Ishikawa (cell line): ENCODE measurements at regions not wholly inside any gene's neighbourhood (a gene's known extent, or its start where the extent isn't known, plus 50 kb on each side); places are given as distances from the start of the nearest gene placed in this dataset.

Source experiments
- CEBPB ChIP-seq: IDR thresholded peaks from 2 replicates; pipeline ENCODE4 v1.6.1; 2012
- CREB1 ChIP-seq: IDR thresholded peaks from 2 replicates; pipeline ENCODE4 v1.6.1; 2012; ENCODE audit warnings: low read depth
- EGR1 ChIP-seq: IDR thresholded peaks from 2 replicates; pipeline ENCODE4 v1.6.1; 2012
- EP300 ChIP-seq: IDR thresholded peaks from 2 replicates; pipeline ENCODE4 v1.6.1; 2012; ENCODE audit warnings: borderline replicate concordance
- FOXM1 ChIP-seq: IDR thresholded peaks from 2 replicates; pipeline ENCODE4 v1.6.1; 2012; ENCODE audit warnings: low read depth, borderline replicate concordance
- MAX ChIP-seq: IDR thresholded peaks from 2 replicates; pipeline ENCODE4 v1.6.1; 2012
- NFIC ChIP-seq: IDR thresholded peaks from 2 replicates; pipeline ENCODE4 v1.6.1; 2012
- RAD21 ChIP-seq: IDR thresholded peaks from 2 replicates; pipeline ENCODE4 v1.6.1; 2012; ENCODE audit warnings: low read depth
- REST ChIP-seq: IDR thresholded peaks from 2 replicates; pipeline ENCODE4 v1.6.1; 2012; ENCODE audit warnings: low read depth, mild to moderate bottlenecking
- TAF1 ChIP-seq: IDR thresholded peaks from 2 replicates; pipeline ENCODE4 v1.6.1; 2012; ENCODE audit warnings: low read depth, mild to moderate bottlenecking
- TCF12 ChIP-seq: IDR thresholded peaks from 2 replicates; pipeline ENCODE4 v1.6.1; 2012; ENCODE audit warnings: low read depth
- TEAD4 ChIP-seq: IDR thresholded peaks from 2 replicates; pipeline ENCODE4 v1.6.1; 2012
- YY1 ChIP-seq: IDR thresholded peaks from 2 replicates; pipeline ENCODE4 v1.6.1; 2012; ENCODE audit warnings: low read depth
- ZBTB7A ChIP-seq: IDR thresholded peaks from 2 replicates; pipeline ENCODE4 v1.6.1; 2012; ENCODE audit warnings: low read depth
- TF ChIP-seq, protein P1 (sequence below): IDR thresholded peaks from 2 replicates; pipeline ENCODE4 v1.6.1; 2012

GRCh38 chr2:57448816-57449215 is 597.8 kb upstream of the VRK2 start:
- TF ChIP-seq YY1 (no peak), FOXM1 (no peak), ZBTB7A (no peak)
- TF ChIP-seq, protein P1, sequence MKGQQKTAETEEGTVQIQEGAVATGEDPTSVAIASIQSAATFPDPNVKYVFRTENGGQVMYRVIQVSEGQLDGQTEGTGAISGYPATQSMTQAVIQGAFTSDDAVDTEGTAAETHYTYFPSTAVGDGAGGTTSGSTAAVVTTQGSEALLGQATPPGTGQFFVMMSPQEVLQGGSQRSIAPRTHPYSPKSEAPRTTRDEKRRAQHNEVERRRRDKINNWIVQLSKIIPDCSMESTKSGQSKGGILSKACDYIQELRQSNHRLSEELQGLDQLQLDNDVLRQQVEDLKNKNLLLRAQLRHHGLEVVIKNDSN: no peak

DNA sequence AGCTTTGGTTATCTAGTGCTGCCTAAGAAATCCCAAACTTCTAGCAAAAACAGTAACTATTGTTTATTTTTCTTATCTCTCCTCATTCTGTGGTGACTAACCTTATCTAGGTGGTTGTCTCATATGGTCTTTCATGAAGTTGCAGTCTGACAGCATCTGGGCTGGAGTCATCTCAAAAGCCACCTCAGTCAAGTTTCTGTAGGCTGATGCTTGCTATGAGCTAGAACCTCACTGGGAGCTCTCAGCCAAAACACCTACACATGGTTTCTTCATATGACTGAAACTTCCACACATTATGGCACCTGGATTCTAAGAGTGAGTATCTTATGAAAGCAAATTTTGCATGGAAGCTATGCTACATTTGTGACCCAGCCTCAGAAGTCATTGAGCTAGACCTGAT is 596.4 kb upstream of the VRK2 start:
- TF ChIP-seq TCF12: no peak
- TF ChIP-seq RAD21: no peak
- no peak for TF ChIP-seq TEAD4
- TF ChIP-seq EP300: no peak
- no peak for TF ChIP-seq ZBTB7A
- no peak for TF ChIP-seq CREB1
- TF ChIP-seq YY1: no peak
- TF ChIP-seq MAX: no peak
- TF ChIP-seq, protein P1: no peak
- no peak for TF ChIP-seq EGR1
- no peak for TF ChIP-seq CEBPB
- no peak for TF ChIP-seq TAF1
- TF ChIP-seq NFIC: no peak
- no peak for TF ChIP-seq FOXM1

- TF ChIP-seq ZBTB7A (no peak), YY1 (no peak), NFIC (no peak), EGR1 (no peak), CEBPB (no peak), MAX (no peak), EP300 (no peak), FOXM1 (no peak), RAD21 (no peak), REST (no peak), CREB1 (no peak), TCF12 (no peak), TAF1 (no peak), TEAD4 (no peak)
- TF ChIP-seq, protein P1: no peak
Measured at GRCh38 chr2:57452634-57453033, 594.0 kb upstream of the VRK2 start.

GRCh38 chr2:57453945-57454344 is 592.7 kb upstream of the VRK2 start:
- TF ChIP-seq, protein P1: no peak
- TF ChIP-seq TCF12 (no peak), FOXM1 (no peak), MAX (no peak), CEBPB (no peak), CREB1 (no peak), EP300 (no peak), RAD21 (no peak), TEAD4 (no peak), REST (no peak), ZBTB7A (no peak), TAF1 (no peak), NFIC (no peak), YY1 (no peak), EGR1 (no peak)
